ENCODE measurements at regions not wholly inside any gene's neighbourhood (a gene's known extent, or its start where the extent isn't known, plus 50 kb on each side); places are given as distances from the start of the nearest gene placed in this dataset.

DNA sequence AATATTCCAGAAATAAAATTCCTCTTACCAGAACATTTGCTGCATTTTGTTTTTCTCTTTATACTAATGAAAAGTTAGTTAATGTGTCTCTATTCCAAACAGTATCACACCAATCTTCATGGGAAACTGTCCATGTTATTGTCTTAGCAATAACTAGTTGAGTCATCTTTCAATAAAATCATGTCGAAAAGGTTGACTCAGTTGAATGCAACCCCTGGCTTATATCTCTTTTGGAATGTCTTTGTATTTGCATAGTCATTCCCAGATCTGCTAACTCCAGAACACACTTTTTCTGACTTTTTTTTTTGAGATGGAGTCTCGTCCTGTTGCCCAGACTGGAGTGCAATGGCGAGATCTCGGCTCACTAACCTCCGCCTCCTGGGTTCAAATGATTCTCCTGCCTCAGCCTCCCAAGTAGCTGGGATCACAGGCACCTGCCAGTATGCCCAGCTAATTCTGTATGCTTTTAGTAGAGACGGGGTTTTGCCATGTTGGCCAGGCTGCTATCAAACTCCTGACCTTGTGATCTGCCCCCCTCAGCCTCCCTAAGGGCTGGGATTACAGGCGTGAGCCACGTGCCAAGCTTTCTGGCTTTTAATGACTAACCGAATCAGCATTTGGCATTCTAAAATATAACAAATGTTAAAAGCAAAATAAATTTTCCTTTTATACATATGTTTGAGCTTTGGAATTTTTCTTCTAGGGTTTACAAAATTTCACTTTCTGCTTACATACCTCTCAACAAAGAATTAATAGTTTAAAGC is 133.2 kb upstream of the GULP1 start:
- no peak for DNase-seq

DNA sequence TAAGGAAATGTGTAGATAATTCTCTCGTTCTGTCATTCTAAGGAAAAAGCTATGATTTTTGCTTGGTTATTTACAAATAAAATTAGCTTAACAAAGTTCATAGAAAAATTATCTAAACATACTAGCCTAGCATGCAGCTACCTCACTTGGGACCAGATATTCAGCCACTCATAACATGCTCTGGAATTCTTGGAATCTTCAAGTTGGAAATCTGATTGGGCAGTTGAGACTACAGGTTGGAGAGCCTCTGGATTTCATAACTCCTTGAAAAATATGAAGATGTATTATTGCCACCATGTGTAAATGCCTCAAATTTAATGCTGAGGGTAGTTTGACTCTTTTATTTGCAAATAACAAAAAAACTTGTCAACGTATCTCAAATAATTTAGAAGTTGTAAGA is 132.2 kb upstream of the GULP1 start:
- DNase-seq: no peak

- DNase-seq: no peak
These were observed 121.3 kb upstream of the GULP1 start for GRCh38 chr2:188170356-188170755.

GRCh38 chr2:188176620-188177019 is 115.1 kb upstream of the GULP1 start:
- DNase-seq: no peak

- DNase-seq: peak; percentile 88
These were observed 110.4 kb upstream of the GULP1 start for GRCh38 chr2:188181067-188181838.

GRCh38 chr2:188181884-188182283 is 109.8 kb upstream of the GULP1 start:
- no peak for DNase-seq

- no peak for DNase-seq
These were observed 103.9 kb upstream of the GULP1 start for GRCh38 chr2:188187726-188188125.

GRCh38 chr2:188189356-188189755 is 102.3 kb upstream of the GULP1 start:
- DNase-seq: no peak

DNA sequence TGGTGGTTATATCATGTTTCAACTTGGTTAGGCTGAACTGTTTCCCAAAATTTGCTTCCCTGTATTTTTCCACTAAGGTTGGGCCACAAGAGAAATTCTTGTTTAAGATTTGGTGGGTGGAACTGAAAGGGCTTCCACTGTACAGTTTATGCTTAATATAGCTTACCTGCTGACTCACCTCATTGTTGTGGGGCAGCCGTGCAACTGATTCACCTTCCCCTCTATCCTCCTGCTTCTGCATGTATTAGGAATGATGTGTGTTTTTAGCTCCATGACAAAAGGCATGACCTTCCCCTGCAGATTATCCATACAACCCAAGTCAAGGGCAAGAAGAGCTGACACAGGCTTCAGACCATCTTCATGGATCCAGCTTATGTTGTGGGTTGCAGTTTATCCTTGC is 98.4 kb upstream of the GULP1 start:
- no peak for DNase-seq

GRCh38 chr2:188196343-188197008 is 95.2 kb upstream of the GULP1 start:
- no peak for DNase-seq

DNA sequence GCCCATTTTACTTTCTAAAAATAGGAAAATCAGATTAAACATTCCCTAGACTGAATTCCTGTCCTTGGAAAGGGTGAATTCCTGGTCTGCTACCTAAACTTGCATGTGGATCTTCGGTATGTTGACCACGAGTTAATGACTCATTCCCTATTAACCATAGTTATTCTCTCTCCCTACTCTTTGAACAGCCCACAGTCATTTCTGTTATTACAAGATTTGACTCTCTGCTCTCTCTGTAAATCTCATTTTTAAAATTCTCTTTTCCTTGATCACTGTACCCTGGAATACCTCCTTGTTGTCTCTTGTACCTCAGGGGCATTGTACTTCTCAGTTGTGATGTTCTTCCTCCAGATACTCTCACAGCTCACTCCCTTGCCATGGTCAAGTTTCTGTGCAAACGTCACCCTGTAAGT is 92.0 kb upstream of the GULP1 start:
- DNase-seq: no peak

DNA sequence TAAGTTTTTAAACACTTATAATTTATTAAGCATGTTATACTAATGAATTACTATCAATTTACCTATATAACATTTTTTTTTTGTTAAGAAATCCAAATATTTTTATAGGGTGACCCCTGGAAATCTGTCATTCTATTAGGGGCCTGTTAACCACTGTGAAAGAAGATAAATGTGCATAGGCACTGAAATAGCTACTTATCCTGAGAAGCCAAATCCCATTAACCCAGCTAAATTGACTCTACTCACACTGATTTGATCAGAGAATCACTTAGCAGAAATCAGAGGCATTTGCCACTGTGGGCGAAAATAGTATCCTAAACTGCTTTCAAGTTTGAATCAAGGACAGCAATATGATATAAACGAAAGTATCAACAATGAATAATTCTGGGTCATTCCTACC is 90.0 kb upstream of the GULP1 start:
- no peak for DNase-seq

DNA sequence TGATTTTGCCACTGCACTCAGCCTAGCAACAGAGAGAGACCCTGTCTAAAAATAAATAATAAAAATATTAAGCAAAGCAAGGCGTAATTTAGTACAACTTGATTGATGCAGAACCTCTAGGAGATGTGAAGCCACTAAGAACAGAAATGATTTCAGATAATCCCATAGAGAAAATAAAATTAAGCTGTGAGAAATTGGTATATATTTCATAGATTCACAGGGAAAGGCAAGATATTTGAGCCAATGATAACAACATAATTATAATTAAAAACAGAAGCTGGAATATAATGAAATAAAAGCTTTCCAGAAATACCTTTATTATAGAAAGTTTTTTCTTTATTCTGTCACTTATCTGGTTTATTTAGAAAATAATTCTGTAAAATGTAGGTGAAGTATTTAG is 88.9 kb upstream of the GULP1 start:
- no peak for DNase-seq

GRCh38 chr2:188203776-188204175 is 87.9 kb upstream of the GULP1 start:
- no peak for DNase-seq

- DNase-seq: no peak
These were observed 86.8 kb upstream of the GULP1 start for GRCh38 chr2:188204824-188205223.

DNA sequence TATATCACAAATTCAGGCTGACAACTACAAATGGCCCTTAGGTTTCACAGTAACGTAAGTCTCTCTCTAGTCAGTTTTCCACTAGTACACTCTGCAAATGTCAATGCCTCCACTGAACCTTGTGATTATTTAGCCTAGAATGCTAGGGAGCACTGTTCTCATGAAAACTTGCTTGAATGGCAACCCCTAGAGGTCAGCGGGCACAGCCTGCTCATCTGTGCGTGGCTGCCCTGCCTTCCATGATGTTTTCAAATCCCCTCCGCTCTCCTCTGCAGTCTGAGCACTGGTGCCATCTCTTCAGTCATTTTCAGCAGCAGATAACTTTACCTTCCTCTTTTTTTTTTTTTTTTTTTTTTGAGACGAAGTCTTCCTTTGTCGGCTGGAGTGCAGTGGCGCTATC is 84.1 kb upstream of the GULP1 start:
- no peak for DNase-seq

GRCh38 chr2:188209218-188209617 is 82.5 kb upstream of the GULP1 start:
- no peak for DNase-seq

DNA sequence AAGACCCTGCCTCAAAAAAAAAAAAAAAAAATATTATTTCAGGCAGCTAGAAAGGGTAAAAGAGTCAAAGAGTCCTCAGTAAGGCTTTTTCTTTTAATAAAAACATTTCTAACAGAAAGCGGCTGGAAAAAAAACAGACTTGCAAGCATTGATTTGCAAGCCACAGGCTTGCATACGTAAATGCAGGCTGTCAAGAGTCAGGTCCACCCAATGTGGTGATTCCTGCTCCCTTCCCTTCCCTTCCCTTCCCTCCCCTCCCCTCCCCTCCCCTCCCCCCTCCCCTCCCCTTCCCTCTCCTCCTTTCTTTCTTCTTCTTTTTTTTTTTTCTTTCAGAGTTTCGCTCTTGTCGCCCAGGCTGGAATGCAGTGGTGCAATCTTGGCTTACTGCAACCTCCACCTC is 74.4 kb upstream of the GULP1 start:
- no peak for DNase-seq

DNA sequence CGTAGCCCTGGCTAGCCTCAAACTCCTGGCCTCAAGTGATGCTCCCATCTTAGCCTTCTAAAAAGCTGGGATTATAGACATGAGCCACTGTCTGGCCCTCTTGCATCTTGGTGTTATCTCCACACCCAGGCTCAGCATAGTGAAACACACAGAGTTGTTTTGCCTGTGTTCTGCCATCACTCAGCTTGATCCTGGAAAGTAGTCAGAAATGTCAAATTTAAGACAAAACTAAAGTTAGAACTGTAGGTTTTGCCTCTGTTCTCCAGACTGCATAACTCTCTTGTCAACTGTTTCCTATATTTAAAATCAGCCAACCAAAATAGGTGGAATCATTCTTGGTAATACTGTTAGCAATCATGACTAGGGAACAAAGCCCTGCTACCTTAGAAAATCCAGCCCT is 72.1 kb upstream of the GULP1 start:
- no peak for DNase-seq

DNA sequence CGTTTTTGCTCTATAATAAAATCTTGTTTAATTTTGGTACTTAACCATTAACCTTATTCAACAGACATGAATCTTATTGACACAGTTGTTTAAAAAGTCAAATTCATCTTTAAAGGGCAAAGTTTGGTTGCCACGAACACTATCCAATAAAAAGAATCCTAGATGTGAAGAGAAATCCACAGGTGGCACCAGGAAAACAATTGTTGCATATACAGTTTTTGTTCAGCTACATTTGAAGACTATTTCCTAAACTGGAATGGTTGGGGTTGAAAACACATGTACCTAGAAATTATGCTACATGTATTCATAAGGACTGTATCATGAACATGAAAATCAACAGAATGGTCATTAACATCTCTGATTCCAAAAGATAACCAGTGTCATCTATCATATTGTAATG is 71.1 kb upstream of the GULP1 start:
- no peak for DNase-seq

- DNase-seq: no peak
These were observed 64.0 kb upstream of the GULP1 start for GRCh38 chr2:188227713-188228112.

GRCh38 chr2:188235364-188235763 is 56.3 kb upstream of the GULP1 start:
- no peak for DNase-seq

DNA sequence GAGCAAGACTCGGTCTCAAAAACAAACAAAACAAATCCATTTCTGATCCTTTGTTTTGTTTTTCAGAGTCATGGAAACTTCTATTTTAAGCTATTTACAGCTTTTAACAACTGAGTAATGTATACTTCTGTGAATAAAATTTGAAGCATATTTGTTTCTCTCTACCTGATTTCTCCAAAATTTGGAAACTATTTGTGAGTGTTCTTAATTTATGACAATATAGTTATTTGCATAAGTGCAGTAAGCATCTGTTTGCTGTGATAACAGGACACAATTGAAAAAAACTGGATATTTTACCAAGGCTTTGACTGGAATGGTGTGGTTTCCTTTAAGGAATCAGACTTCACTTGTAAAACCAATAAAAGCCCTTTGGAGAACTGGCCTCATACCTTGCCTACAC is 53.3 kb upstream of the GULP1 start:
- no peak for DNase-seq
